Transverse colon (tissue), 4 donors: ENCODE measurements at regions not wholly inside any gene's neighbourhood (a gene's known extent, or its start where the extent isn't known, plus 50 kb on each side); places are given as distances from the start of the nearest gene placed in this dataset.
"Not testable (repeated sequence)": the region's sequence is repeated elsewhere in the genome, so short reads cannot be mapped to it uniquely, and the experiment has no call there.

Experiments used
- CTCF ChIP-seq, 5 experiments: fragments of 200-600 bp in 3 of 5; fragments of 450-650 bp in 2 of 5; sonication (generic) in 3 of 5; IDR thresholded peaks; 1 replicate in 2 of 5; 2 replicates in 3 of 5; pipeline ENCODE4 v1.5.1; 2016 to 2017; ENCODE audit warnings: antibody characterized with exemption in 5 of 5, inconsistent platforms in 3 of 5, mild to moderate bottlenecking in 2 of 5, moderate library complexity in 1 of 5
- POLR2A ChIP-seq: fragments of 450-650 bp; IDR thresholded peaks from one replicate; pipeline ENCODE4 v1.6.1; 2016; ENCODE audit warnings: antibody characterized with exemption, mild to moderate bottlenecking, moderate library complexity
- POLR2AphosphoS5 ChIP-seq, 3 donors: sonication (generic); formaldehyde crosslinking; IDR thresholded peaks; one replicate each; pipeline ENCODE4 v1.6.1; 2016; ENCODE audit warnings: antibody characterized with exemption in 3 of 3

- TF ChIP-seq CTCF (IDR thresholded peaks at IDR 0.05); POLR2AphosphoS5 (IDR thresholded peaks at IDR 0.05); POLR2A: not testable (repeated sequence)
These were observed 144.1 kb upstream of the CCZ1B start for GRCh38 chr7:6970180-6970579.
